Transverse colon (tissue), 4 donors: ENCODE measurements at regions not wholly inside any gene's neighbourhood (a gene's known extent, or its start where the extent isn't known, plus 50 kb on each side); places are given as distances from the start of the nearest gene placed in this dataset.

ENCODE experiments used
- DNase-seq: peaks from one replicate; pipeline ENCODE4 v3.0.0-alpha.2; 2019
- H3K27ac ChIP-seq, 4 donors: fragments of 200-600 bp; sonication (generic); 2 replicates each; pipeline ENCODE4 v1.5.1; 2016 to 2018; ENCODE audit warnings: inconsistent platforms in 4 of 4
- H3K27me3 ChIP-seq: fragments of 200-600 bp; sonication (generic); 2 replicates; pipeline ENCODE4 v1.5.1; 2017; ENCODE audit warnings: inconsistent platforms
- H3K36me3 ChIP-seq, 4 donors: fragments of 200-600 bp; sonication (generic); 2 replicates each; pipeline ENCODE4 v1.5.1; 2017 to 2019; ENCODE audit warnings: inconsistent platforms in 4 of 4
- H3K4me1 ChIP-seq, 4 donors: fragments of 200-600 bp; sonication (generic); 2 replicates each; pipeline ENCODE4 v1.5.1; 2017 to 2020; ENCODE audit warnings: inconsistent platforms in 4 of 4
- H3K4me3 ChIP-seq, 4 donors: fragments of 200-600 bp; sonication (generic); 1 replicate in 1 of 4; 2 replicates in 3 of 4; pipeline versions ENCODE4 v1.5.1 to v1.6.1; 2017 to 2019; ENCODE audit warnings: inconsistent platforms in 4 of 4
- H3K9me3 ChIP-seq, 2 donors: fragments of 200-600 bp; sonication (generic); 2 replicates each; pipeline ENCODE4 v1.5.1; 2017 to 2019; ENCODE audit warnings: inconsistent platforms in 2 of 2
- EP300 ChIP-seq: sonication (generic); formaldehyde crosslinking; IDR thresholded peaks from one replicate; pipeline ENCODE4 v1.6.1; 2017; ENCODE audit warnings: antibody characterized with exemption, low read depth
- POLR2A ChIP-seq: fragments of 450-650 bp; IDR thresholded peaks from one replicate; pipeline ENCODE4 v1.6.1; 2016; ENCODE audit warnings: antibody characterized with exemption, mild to moderate bottlenecking, moderate library complexity
- POLR2AphosphoS5 ChIP-seq, 3 donors: sonication (generic); formaldehyde crosslinking; IDR thresholded peaks; one replicate each; pipeline ENCODE4 v1.6.1; 2016; ENCODE audit warnings: antibody characterized with exemption in 3 of 3
- WGBS, 2 donors: methylation state at CpG; one replicate each; pipeline ENCODE4 v1.1.5; 2018; ENCODE audit warnings: low coverage in 1 of 2; 5-methylcytosine and 5-hydroxymethylcytosine counted together
- in situ Hi-C, 4 donors: fragments of 200-750 bp; cut with MboI; loops; one replicate each; pipeline versions ENCODE4 v1.15.0 to v1.15.1; 2017; ENCODE audit warnings: low sequenced_read_pairs in 3 of 4, low pct_ligation_motif_present in 1 of 4, low pct_unique_long_range_greater_than_20kb in 1 of 4
- intact Hi-C: fragments of 100-400 bp; cut with DNase I; formaldehyde crosslinking; loops from one replicate; pipeline ENCODE4 v1.15.1; 2023; ENCODE audit warnings: low total_unique reads
- TF ChIP-seq, protein P1 (sequence below), 5 experiments: fragments of 200-600 bp in 3 of 5; fragments of 450-650 bp in 2 of 5; sonication (generic) in 3 of 5; IDR thresholded peaks; 1 replicate in 2 of 5; 2 replicates in 3 of 5; pipeline ENCODE4 v1.5.1; 2016 to 2017; ENCODE audit warnings: antibody characterized with exemption in 5 of 5, inconsistent platforms in 3 of 5, mild to moderate bottlenecking in 2 of 5, moderate library complexity in 1 of 5

DNA sequence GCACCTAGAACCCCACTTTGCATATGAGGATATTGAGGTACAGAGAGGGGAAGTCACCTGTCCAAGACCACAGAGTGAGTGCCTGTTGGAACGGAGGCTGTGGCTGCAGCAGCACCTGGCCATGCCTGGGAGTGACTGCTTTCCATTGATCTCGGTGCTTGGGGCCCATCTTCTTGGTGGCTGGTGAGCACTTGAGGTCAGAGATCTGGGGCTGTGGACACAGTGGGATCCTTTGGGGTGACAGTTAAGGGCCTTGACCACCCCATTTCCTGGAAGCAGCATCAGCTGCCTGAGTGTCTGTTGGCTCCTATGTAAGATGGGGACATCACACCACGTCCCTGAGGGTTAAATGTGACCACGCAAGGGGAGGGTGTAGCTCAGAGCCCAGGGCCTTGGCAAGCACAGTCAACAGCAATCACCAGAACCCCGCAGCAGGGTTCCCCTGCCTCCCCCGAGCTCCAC is 111.7 kb downstream of the IRF8 start:
- Histone ChIP-seq H3K4me3 (no peak overlapping the region), H3K27ac (no peak overlapping the region), H3K36me3 (no peaks in the 10 kb centered on the region), H3K4me1 (no peaks in the 10 kb centered on the region), H3K9me3 (no peaks in the 10 kb centered on the region), H3K27me3 (no peaks in the 10 kb centered on the region)
- no peak for DNase-seq
- TF ChIP-seq, protein P1, sequence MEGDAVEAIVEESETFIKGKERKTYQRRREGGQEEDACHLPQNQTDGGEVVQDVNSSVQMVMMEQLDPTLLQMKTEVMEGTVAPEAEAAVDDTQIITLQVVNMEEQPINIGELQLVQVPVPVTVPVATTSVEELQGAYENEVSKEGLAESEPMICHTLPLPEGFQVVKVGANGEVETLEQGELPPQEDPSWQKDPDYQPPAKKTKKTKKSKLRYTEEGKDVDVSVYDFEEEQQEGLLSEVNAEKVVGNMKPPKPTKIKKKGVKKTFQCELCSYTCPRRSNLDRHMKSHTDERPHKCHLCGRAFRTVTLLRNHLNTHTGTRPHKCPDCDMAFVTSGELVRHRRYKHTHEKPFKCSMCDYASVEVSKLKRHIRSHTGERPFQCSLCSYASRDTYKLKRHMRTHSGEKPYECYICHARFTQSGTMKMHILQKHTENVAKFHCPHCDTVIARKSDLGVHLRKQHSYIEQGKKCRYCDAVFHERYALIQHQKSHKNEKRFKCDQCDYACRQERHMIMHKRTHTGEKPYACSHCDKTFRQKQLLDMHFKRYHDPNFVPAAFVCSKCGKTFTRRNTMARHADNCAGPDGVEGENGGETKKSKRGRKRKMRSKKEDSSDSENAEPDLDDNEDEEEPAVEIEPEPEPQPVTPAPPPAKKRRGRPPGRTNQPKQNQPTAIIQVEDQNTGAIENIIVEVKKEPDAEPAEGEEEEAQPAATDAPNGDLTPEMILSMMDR (IDR thresholded peaks at IDR 0.05): no peak
- WGBS, 2 donors: 85% methylated on average over 6 of the region's 6 CpGs; no CpG with 5 or more reads in 1 of the 2 donors
- in situ Hi-C loops: loop anchor here (5.0 to 25.0 kb wide), 3 partner anchors 186 to 748 kb away; no protein-coding TSS in a partner anchor
- intact Hi-C loops: no loop called here

DNA sequence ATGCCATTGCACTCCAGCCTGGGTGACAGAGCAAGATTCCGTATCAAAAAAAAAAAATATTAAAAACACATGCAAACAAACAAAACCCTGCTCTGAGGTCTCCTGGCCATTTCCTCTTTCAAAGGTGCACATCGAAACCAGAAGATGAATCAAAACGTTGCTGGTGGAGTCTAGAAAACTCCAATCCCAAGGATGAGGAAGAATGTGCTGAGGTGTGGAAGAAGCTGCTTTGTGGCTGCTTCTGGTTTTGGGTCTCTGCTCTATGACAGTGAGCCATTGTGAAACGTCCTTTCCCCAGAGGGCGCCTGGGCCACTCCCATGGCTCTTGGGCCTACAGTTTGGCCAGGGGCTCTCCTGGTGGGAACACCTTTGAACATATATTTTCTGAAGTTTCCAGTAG is 112.6 kb downstream of the IRF8 start:
- Histone ChIP-seq H3K27me3 (no peaks in the 10 kb centered on the region), H3K4me3 (no peak overlapping the region), H3K9me3 (no peaks in the 10 kb centered on the region), H3K4me1 (peaks cover 0 to under 1% (median 0%) of the 10 kb centered on the region in 4 donors), H3K36me3 (no peaks in the 10 kb centered on the region), H3K27ac (no peak overlapping the region)
- in situ Hi-C loops: loop anchor here (5.0 to 25.0 kb wide), 3 partner anchors 187 to 749 kb away; no protein-coding TSS in a partner anchor
- WGBS, 2 donors: 62 to 64% methylated on average over 2 to 5 of the region's 5 CpGs
- TF ChIP-seq POLR2A: no peak
- TF ChIP-seq, protein P1 (IDR thresholded peaks at IDR 0.05): no peak
- no peak for TF ChIP-seq EP300
- no peak for TF ChIP-seq POLR2AphosphoS5 (IDR thresholded peaks at IDR 0.05)
- intact Hi-C loops: no loop called here
- no peak for DNase-seq

DNA sequence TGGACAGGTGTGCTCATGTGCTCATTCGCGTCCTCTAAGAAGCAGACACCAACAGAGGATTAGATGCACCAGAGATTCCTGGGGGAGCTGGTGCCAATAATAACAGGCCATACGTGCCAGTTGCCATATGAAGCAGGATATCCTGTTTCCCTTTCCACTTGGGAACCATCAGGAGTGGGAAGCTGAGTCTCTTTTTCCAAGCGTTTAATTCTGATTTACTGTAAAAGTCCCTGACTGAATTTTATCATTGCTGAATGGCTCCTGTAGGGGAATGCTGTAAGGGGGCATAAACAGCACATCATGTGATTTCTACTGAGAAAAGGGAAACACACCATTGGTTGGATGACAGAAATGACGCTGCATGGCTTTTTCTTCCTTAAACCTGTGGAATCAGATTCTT is 113.3 kb downstream of the IRF8 start:
- WGBS, 2 donors: 85 to 86% methylated on average over 1 to 5 of the region's 5 CpGs
- TF ChIP-seq POLR2AphosphoS5 (IDR thresholded peaks at IDR 0.05): no peak
- TF ChIP-seq, protein P1 (IDR thresholded peaks at IDR 0.05): no peak
- TF ChIP-seq POLR2A: no peak
- TF ChIP-seq EP300: no peak
- no peak for DNase-seq

DNA sequence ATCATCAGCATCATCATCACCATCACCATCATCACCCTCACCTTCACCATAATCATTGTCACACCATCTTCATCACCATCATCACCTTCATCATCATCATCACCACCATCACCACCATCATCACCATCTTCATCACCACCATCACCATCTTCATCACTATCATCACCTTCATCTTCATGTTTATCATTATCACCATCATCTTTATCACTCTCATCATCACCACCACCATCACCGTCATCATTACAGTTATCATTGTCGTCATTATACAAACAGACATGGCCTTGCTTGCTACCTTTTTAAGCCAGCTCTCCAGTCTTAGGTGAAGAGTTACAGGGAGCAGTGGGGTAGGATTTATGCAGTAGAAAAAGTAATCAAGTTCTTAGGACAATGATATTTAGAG is 114.9 kb downstream of the IRF8 start:
- intact Hi-C loops: no loop called here
- in situ Hi-C loops: loop anchor here (5.0 to 25.0 kb wide), 3 partner anchors 189 to 752 kb away; no protein-coding TSS in a partner anchor

More for the DNA sequence above, 113.3 kb downstream of the IRF8 start:
- Histone ChIP-seq H3K27ac (no peak overlapping the region), H3K36me3 (no peaks in the 10 kb centered on the region), H3K4me3 (no peak overlapping the region), H3K9me3 (no peaks in the 10 kb centered on the region), H3K27me3 (no peaks in the 10 kb centered on the region), H3K4me1 (peaks cover 0 to 3% (median 0%) of the 10 kb centered on the region in 4 donors)
- in situ Hi-C loops: loop anchor here (5.0 to 25.0 kb wide), 3 partner anchors 187 to 750 kb away; no protein-coding TSS in a partner anchor
- intact Hi-C loops: no loop called here

More for the DNA sequence above, 114.9 kb downstream of the IRF8 start:
- Histone ChIP-seq H3K9me3 (no peaks in the 10 kb centered on the region), H3K27ac (no peak overlapping the region), H3K4me3 (no peak overlapping the region), H3K4me1 (peaks cover 0 to 12% (median 1%) of the 10 kb centered on the region in 4 donors), H3K27me3 (no peaks in the 10 kb centered on the region), H3K36me3 (no peaks in the 10 kb centered on the region)
- DNase-seq: no peak
- TF ChIP-seq POLR2A (no peak), POLR2AphosphoS5 (IDR thresholded peaks at IDR 0.05) (no peak), EP300 (no peak)
- TF ChIP-seq, protein P1 (IDR thresholded peaks at IDR 0.05): no peak
- WGBS, 2 donors: 95% methylated on average over 2 of the region's 2 CpGs
